CD8-positive, alpha-beta memory T cell (primary cell): ENCODE measurements at regions not wholly inside any gene's neighbourhood (a gene's known extent, or its start where the extent isn't known, plus 50 kb on each side); places are given as distances from the start of the nearest gene placed in this dataset.

ENCODE experiments used
- CTCF ChIA-PET: fragments of 350-600 bp; sonication (Branson Sonifier 250); formaldehyde crosslinking; loops from one replicate; lab custom pipeline; 2021; ENCODE audit warnings: antibody characterized with exemption; lab: Charles Lee
- POLR2A ChIA-PET: fragments of 350-600 bp; sonication (Branson Sonifier 250); formaldehyde crosslinking; loops from one replicate; lab custom pipeline; 2021; ENCODE audit warnings: antibody characterized with exemption; lab: Charles Lee
- DNase-seq, 5 donors: peaks; one replicate each; pipeline versions ENCODE4 v3.0.0 to v3.0.0-alpha.2; 2020 to 2022; ENCODE audit warnings: mixed read lengths in 1 of 5
- H3K27ac ChIP-seq: one replicate; pipeline ENCODE4 v1.7.0; 2013; ENCODE audit warnings: low read depth, mild to moderate bottlenecking, low read length, moderate library complexity
- H3K27me3 ChIP-seq: 2 replicates; pipeline ENCODE4 v1.7.0; 2013; ENCODE audit warnings: low read length, mild to moderate bottlenecking; ENCODE audit not compliant: insufficient read depth, poor library complexity, severe bottlenecking
- H3K36me3 ChIP-seq: 2 replicates; pipeline ENCODE4 v1.7.0; 2013; ENCODE audit warnings: mild to moderate bottlenecking, low read length, moderate library complexity; ENCODE audit not compliant: insufficient read depth
- H3K4me1 ChIP-seq: 2 replicates; pipeline ENCODE4 v1.7.0; 2013; ENCODE audit warnings: mild to moderate bottlenecking, low read length, moderate library complexity; ENCODE audit not compliant: insufficient read depth
- H3K4me3 ChIP-seq: 2 replicates; pipeline ENCODE4 v1.7.0; 2013; ENCODE audit warnings: mild to moderate bottlenecking, low read length
- H3K9me3 ChIP-seq: 2 replicates; pipeline ENCODE4 v1.7.0; 2013; ENCODE audit warnings: mild to moderate bottlenecking, low read length
- H3K27ac Mint-ChIP-seq, 8 donors: one replicate each; pipeline ENCODE4 v1.8.0; 2020 to 2021; ENCODE audit warnings: mixed read lengths in 8 of 8, mild to moderate bottlenecking in 6 of 8, inconsistent platforms in 3 of 8, moderate library complexity in 3 of 8
- H3K27me3 Mint-ChIP-seq, 2 donors: one replicate each; pipeline ENCODE4 v1.8.0; 2020 to 2021; ENCODE audit warnings: mixed read lengths in 2 of 2, mild to moderate bottlenecking in 1 of 2, moderate library complexity in 1 of 2
- H3K36me3 Mint-ChIP-seq, 3 donors: one replicate each; pipeline ENCODE4 v1.8.0; 2020 to 2021; ENCODE audit warnings: mixed read lengths in 3 of 3, inconsistent platforms in 1 of 3, mild to moderate bottlenecking in 1 of 3
- H3K4me1 Mint-ChIP-seq, 3 donors: one replicate each; pipeline ENCODE4 v1.8.0; 2020 to 2021; ENCODE audit warnings: mixed read lengths in 3 of 3, inconsistent platforms in 1 of 3, mild to moderate bottlenecking in 1 of 3
- H3K4me3 Mint-ChIP-seq, 7 donors: one replicate each; pipeline ENCODE4 v1.8.0; 2020 to 2021; ENCODE audit warnings: mixed read lengths in 7 of 7, mild to moderate bottlenecking in 6 of 7, moderate library complexity in 4 of 7, inconsistent platforms in 2 of 7
- H3K9me3 Mint-ChIP-seq, 5 donors: one replicate each; pipeline ENCODE4 v1.8.0; 2020 to 2022; ENCODE audit warnings: mixed read lengths in 5 of 5, mild to moderate bottlenecking in 3 of 5, moderate library complexity in 2 of 5, inconsistent platforms in 1 of 5

- Histone ChIP-seq H3K9me3 (no peaks in the 10 kb centered on the region), H3K36me3 (no peaks in the 10 kb centered on the region), H3K27me3 (no peaks in the 10 kb centered on the region), H3K27ac (no peak overlapping the region), H3K4me3 (no peak overlapping the region), H3K4me1 (no peaks in the 10 kb centered on the region)
- Mint-ChIP-seq H3K4me1 (no peaks in the 10 kb centered on the region), H3K27ac (no peak overlapping the region), H3K27me3 (no peaks in the 10 kb centered on the region), H3K9me3 (peaks cover 3 to 16% (median 4%) of the 10 kb centered on the region in 5 donors), H3K4me3 (no peak overlapping the region), H3K36me3 (no peaks in the 10 kb centered on the region)
- ChIA-PET POLR2A (no interaction called here), CTCF (no interaction called here)
- no peak for DNase-seq
Measured at GRCh38 chr13:61766667-61767058, 351.0 kb upstream of the PCDH20 start.

- Mint-ChIP-seq H3K36me3 (no peaks in the 10 kb centered on the region), H3K4me3 (no peak overlapping the region), H3K9me3 (peaks cover 3 to 15% (median 4%) of the 10 kb centered on the region in 5 donors), H3K27ac (no peak overlapping the region), H3K27me3 (no peaks in the 10 kb centered on the region), H3K4me1 (no peaks in the 10 kb centered on the region)
- no peaks in the 10 kb centered on the region for H3K27me3 ChIP-seq
- H3K36me3 ChIP-seq: no peaks in the 10 kb centered on the region
- no peaks in the 10 kb centered on the region for H3K9me3 ChIP-seq
- DNase-seq: no peak
- no peak overlapping the region for H3K4me3 ChIP-seq
- POLR2A ChIA-PET: no interaction called here
- H3K27ac ChIP-seq: no peak overlapping the region
- no peaks in the 10 kb centered on the region for H3K4me1 ChIP-seq
- CTCF ChIA-PET: no interaction called here
Measured at GRCh38 chr13:61765940-61766666, 350.5 kb upstream of the PCDH20 start.

- no peaks in the 10 kb centered on the region for H3K27me3 Mint-ChIP-seq
- no peak overlapping the region for H3K27ac Mint-ChIP-seq
- H3K4me1 Mint-ChIP-seq: no peaks in the 10 kb centered on the region
- POLR2A ChIA-PET: no interaction called here
- no peaks in the 10 kb centered on the region for H3K36me3 ChIP-seq
- CTCF ChIA-PET: no interaction called here
- no peaks in the 10 kb centered on the region for H3K4me1 ChIP-seq
- peaks cover 0 to 11% (median 5%) of the 10 kb centered on the region in 5 donors for H3K9me3 Mint-ChIP-seq
- no peak overlapping the region for H3K4me3 Mint-ChIP-seq
- no peaks in the 10 kb centered on the region for H3K36me3 Mint-ChIP-seq
- H3K27me3 ChIP-seq: no peaks in the 10 kb centered on the region
- no peaks in the 10 kb centered on the region for H3K9me3 ChIP-seq
- DNase-seq: no peak
- no peak overlapping the region for H3K4me3 ChIP-seq
- no peak overlapping the region for H3K27ac ChIP-seq
Measured at GRCh38 chr13:61765181-61765742, 349.6 kb upstream of the PCDH20 start.

GRCh38 chr13:61761690-61762089, 346.0 kb upstream of the PCDH20 start:
- H3K27me3 Mint-ChIP-seq: no peaks in the 10 kb centered on the region
- no peak for DNase-seq
- POLR2A ChIA-PET: no interaction called here
- H3K27ac Mint-ChIP-seq: no peak overlapping the region
- H3K4me3 Mint-ChIP-seq: no peak overlapping the region
- no peaks in the 10 kb centered on the region for H3K4me1 Mint-ChIP-seq
- H3K36me3 Mint-ChIP-seq: no peaks in the 10 kb centered on the region
- no peaks in the 10 kb centered on the region for H3K9me3 ChIP-seq
- no peak overlapping the region for H3K27ac ChIP-seq
- H3K4me3 ChIP-seq: no peak overlapping the region
- no peaks in the 10 kb centered on the region for H3K36me3 ChIP-seq
- no peaks in the 10 kb centered on the region for H3K4me1 ChIP-seq
- CTCF ChIA-PET: no interaction called here
- H3K27me3 ChIP-seq: no peaks in the 10 kb centered on the region
- H3K9me3 Mint-ChIP-seq: peaks cover 4 to 20% (median 10%) of the 10 kb centered on the region in 5 donors

GRCh38 chr13:61760102-61760501, 344.5 kb upstream of the PCDH20 start:
- CTCF ChIA-PET: no interaction called here
- peaks cover 2 to 26% (median 19%) of the 10 kb centered on the region in 5 donors for H3K9me3 Mint-ChIP-seq
- POLR2A ChIA-PET: no interaction called here
- H3K4me1 Mint-ChIP-seq: no peaks in the 10 kb centered on the region
- DNase-seq: no peak
- Histone ChIP-seq H3K27ac (no peak overlapping the region), H3K27me3 (no peaks in the 10 kb centered on the region), H3K4me3 (no peak overlapping the region), H3K4me1 (no peaks in the 10 kb centered on the region), H3K36me3 (no peaks in the 10 kb centered on the region), H3K9me3 (no peaks in the 10 kb centered on the region)
- H3K36me3 Mint-ChIP-seq: no peaks in the 10 kb centered on the region
- H3K27me3 Mint-ChIP-seq: no peaks in the 10 kb centered on the region
- H3K4me3 Mint-ChIP-seq: no peak overlapping the region
- H3K27ac Mint-ChIP-seq: no peak overlapping the region

GRCh38 chr13:61756031-61756430, 340.4 kb upstream of the PCDH20 start:
- no peaks in the 10 kb centered on the region for H3K36me3 Mint-ChIP-seq
- POLR2A ChIA-PET: no interaction called here
- CTCF ChIA-PET: no interaction called here
- no peak overlapping the region for H3K4me3 Mint-ChIP-seq
- H3K27me3 Mint-ChIP-seq: peaks cover 0 to 3% of the 10 kb centered on the region in 2 donors
- H3K4me3 ChIP-seq: no peak overlapping the region
- H3K27ac ChIP-seq: no peak overlapping the region
- no peak for DNase-seq
- H3K36me3 ChIP-seq: no peaks in the 10 kb centered on the region
- no peaks in the 10 kb centered on the region for H3K4me1 Mint-ChIP-seq
- H3K9me3 Mint-ChIP-seq: peaks cover 0 to 29% (median 25%) of the 10 kb centered on the region in 5 donors
- H3K27ac Mint-ChIP-seq: no peak overlapping the region
- no peaks in the 10 kb centered on the region for H3K27me3 ChIP-seq
- no peaks in the 10 kb centered on the region for H3K4me1 ChIP-seq
- no peaks in the 10 kb centered on the region for H3K9me3 ChIP-seq

GRCh38 chr13:61751039-61751438, 335.4 kb upstream of the PCDH20 start:
- CTCF ChIA-PET: no interaction called here
- H3K27ac Mint-ChIP-seq: no peak overlapping the region
- DNase-seq: no peak

GRCh38 chr13:61738236-61738750, 322.6 kb upstream of the PCDH20 start:
- no peak overlapping the region for H3K4me3 Mint-ChIP-seq
- H3K27ac Mint-ChIP-seq: no peak overlapping the region
- H3K36me3 ChIP-seq: no peaks in the 10 kb centered on the region
- H3K4me1 Mint-ChIP-seq: no peaks in the 10 kb centered on the region
- POLR2A ChIA-PET: no interaction called here
- H3K4me3 ChIP-seq: no peak overlapping the region
- H3K9me3 Mint-ChIP-seq: peaks cover 2 to 34% (median 7%) of the 10 kb centered on the region in 5 donors
- no peaks in the 10 kb centered on the region for H3K36me3 Mint-ChIP-seq
- no peak for DNase-seq
- H3K4me1 ChIP-seq: no peaks in the 10 kb centered on the region
- no peaks in the 10 kb centered on the region for H3K27me3 Mint-ChIP-seq
- H3K9me3 ChIP-seq: no peaks in the 10 kb centered on the region
- CTCF ChIA-PET: no interaction called here
- H3K27ac ChIP-seq: no peak overlapping the region
- H3K27me3 ChIP-seq: no peaks in the 10 kb centered on the region

More at GRCh38 chr13:61751039-61751438, 335.4 kb upstream of the PCDH20 start:
- no peak overlapping the region for H3K4me3 Mint-ChIP-seq
- no peaks in the 10 kb centered on the region for H3K9me3 ChIP-seq
- H3K36me3 ChIP-seq: no peaks in the 10 kb centered on the region
- no peak overlapping the region for H3K27ac ChIP-seq
- POLR2A ChIA-PET: no interaction called here
- peaks cover 0 to 26% (median 15%) of the 10 kb centered on the region in 5 donors for H3K9me3 Mint-ChIP-seq
- no peaks in the 10 kb centered on the region for H3K27me3 ChIP-seq
- peaks cover 0 to 3% of the 10 kb centered on the region in 2 donors for H3K27me3 Mint-ChIP-seq
- no peaks in the 10 kb centered on the region for H3K36me3 Mint-ChIP-seq
- H3K4me1 Mint-ChIP-seq: no peaks in the 10 kb centered on the region
- H3K4me1 ChIP-seq: no peaks in the 10 kb centered on the region
- no peak overlapping the region for H3K4me3 ChIP-seq
